ENCODE measurements at regions not wholly inside any gene's neighbourhood (a gene's known extent, or its start where the extent isn't known, plus 50 kb on each side); places are given as distances from the start of the nearest gene placed in this dataset.

DNA sequence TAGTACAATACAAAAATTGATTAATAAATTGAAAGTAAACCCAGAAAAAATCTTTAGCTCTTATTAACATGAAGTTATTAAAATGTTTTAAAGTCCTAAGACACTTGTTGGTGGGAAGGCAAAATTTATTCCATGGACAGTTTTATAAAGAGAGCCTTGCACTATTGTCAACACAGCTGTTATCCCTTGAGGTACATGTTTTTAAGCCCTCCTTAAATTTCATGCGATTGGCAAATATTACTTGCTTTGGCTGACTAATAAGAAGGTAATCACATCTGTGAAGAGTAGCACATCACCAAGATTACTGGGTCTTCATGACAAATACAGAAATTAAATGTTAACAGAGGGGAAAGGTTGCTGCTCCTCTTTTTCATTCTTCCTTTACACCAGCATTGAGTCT lies 611.1 kb downstream of the BRINP3 start:
- TF ChIP-seq PPARA (CRISPR knock-in tag; IDR thresholded peaks at IDR 0.05; ENCODE audit: borderline replicate concordance) = no peak
- TF ChIP-seq ZFP30 (CRISPR knock-in tag; IDR thresholded peaks at IDR 0.05) = no peak
- no peak for TF ChIP-seq PATZ1 (CRISPR knock-in tag; IDR thresholded peaks at IDR 0.05; ENCODE audit: borderline replicate concordance)
- TF ChIP-seq ARNTL (CRISPR knock-in tag; IDR thresholded peaks at IDR 0.05; ENCODE audit: borderline replicate concordance, low read depth) = no peak
- no peak for TF ChIP-seq POU6F1 (CRISPR knock-in tag; IDR thresholded peaks at IDR 0.05; ENCODE audit: borderline replicate concordance, low read depth)

All from SK-N-SH treated with all-trans-retinoic acid at 6 μM for 48 hours (cell line).